ENCODE measurements at regions not wholly inside any gene's neighbourhood (a gene's known extent, or its start where the extent isn't known, plus 50 kb on each side); places are given as distances from the start of the nearest gene placed in this dataset.

DNA sequence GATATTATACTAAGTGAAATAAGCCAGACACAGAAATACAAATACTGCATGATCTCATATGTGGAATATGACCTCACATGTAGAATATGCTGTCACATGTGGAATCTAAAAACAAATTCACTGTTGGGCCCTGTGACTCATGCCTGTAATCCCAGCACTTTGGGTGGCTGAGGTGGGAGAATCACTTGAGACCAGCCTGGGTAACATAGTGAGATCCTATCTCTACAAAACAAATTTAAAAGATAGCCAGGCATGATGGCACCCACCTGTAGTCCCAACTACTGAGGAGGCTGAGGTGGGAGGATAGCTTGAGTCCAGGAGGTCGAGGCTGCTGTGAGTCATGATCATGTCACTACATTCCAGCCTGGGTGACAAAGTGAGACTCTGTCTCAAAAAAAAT lies 160.3 kb downstream of the PTEN start:
- H3K27ac Mint-ChIP-seq: no peak overlapping the region
- H3K9me3 Mint-ChIP-seq: peaks cover 5% of the 10 kb centered on the region
- H3K36me3 Mint-ChIP-seq (ENCODE audit: low read depth): no peaks in the 10 kb centered on the region
- peaks cover 13% of the 10 kb centered on the region for H3K4me1 Mint-ChIP-seq (ENCODE audit: low read depth)
- no peaks in the 10 kb centered on the region for H3K27me3 Mint-ChIP-seq
- no peak overlapping the region for H3K4me3 Mint-ChIP-seq

DNA sequence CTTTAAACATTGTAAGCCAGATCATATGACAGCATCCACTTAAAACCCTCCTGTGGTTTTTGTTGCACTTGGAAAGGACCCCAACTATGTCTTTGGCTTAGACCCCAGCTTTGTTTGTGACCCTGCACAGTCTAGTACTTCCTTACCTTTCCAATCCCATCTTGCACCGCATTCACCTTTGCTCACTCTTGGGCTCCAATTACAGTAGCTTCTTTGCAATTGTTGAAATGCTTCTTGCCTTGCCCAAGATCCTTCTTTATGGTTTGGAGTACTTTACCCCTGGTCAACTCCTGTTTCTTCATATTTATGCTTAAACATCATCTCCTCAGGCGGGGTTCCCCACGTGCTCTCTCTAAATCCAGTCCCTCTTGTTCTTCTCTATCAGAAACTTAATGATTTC lies 162.6 kb downstream of the PTEN start:
- peaks cover 5% of the 10 kb centered on the region for H3K9me3 Mint-ChIP-seq
- H3K27me3 Mint-ChIP-seq: no peaks in the 10 kb centered on the region
- H3K4me1 Mint-ChIP-seq (ENCODE audit: low read depth): peaks cover 18% of the 10 kb centered on the region
- H3K4me3 Mint-ChIP-seq: no peak overlapping the region
- H3K36me3 Mint-ChIP-seq (ENCODE audit: low read depth): no peaks in the 10 kb centered on the region
- H3K27ac Mint-ChIP-seq: no peak overlapping the region

DNA sequence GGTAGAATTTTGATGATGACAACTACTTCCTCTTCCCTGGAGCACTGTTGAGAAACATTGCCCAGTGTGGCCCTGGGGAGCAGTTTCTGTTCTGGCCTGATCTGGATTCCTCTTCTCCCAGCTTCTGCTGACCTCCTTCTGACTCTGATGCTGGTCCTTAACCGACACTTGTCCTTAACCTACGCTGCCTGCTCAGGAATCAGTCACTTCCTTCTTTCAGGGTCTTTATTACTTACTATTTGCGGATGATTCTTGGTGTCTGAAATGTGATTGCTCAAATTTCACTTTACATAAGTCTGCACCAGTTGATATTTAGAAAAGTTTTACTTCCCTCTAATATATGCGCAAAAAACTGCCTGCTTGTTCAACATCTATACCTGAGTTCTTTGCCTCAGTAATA lies 164.1 kb downstream of the PTEN start:
- H3K27ac Mint-ChIP-seq: no peak overlapping the region
- peaks cover 5% of the 10 kb centered on the region for H3K9me3 Mint-ChIP-seq
- H3K4me1 Mint-ChIP-seq (ENCODE audit: low read depth): peaks cover 18% of the 10 kb centered on the region
- H3K36me3 Mint-ChIP-seq (ENCODE audit: low read depth): no peaks in the 10 kb centered on the region
- H3K4me3 Mint-ChIP-seq: no peak overlapping the region
- H3K27me3 Mint-ChIP-seq: no peaks in the 10 kb centered on the region

DNA sequence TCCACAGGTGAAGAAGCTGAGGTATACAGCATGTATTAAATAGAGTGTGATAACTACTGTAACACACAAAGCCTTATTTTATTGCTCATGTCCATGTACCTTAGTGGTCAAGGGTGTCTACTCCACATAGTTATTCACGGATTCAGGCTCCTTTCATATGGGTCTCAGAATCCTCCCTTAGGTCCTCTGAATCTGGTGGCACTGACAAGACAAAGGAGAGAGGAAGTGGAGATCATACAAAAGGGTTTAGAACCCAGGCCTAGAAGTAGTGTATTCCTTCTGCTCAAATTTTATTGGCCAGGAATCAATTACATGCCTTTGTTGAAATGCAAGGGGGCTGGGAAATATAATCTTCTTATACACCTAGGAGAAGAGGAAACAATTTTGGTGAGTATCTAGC lies 164.6 kb downstream of the PTEN start:
- H3K4me3 Mint-ChIP-seq: no peak overlapping the region
- no peaks in the 10 kb centered on the region for H3K27me3 Mint-ChIP-seq
- H3K9me3 Mint-ChIP-seq: peaks cover 5% of the 10 kb centered on the region
- H3K27ac Mint-ChIP-seq: no peak overlapping the region
- H3K36me3 Mint-ChIP-seq (ENCODE audit: low read depth): no peaks in the 10 kb centered on the region
- H3K4me1 Mint-ChIP-seq (ENCODE audit: low read depth): peaks cover 18% of the 10 kb centered on the region

DNA sequence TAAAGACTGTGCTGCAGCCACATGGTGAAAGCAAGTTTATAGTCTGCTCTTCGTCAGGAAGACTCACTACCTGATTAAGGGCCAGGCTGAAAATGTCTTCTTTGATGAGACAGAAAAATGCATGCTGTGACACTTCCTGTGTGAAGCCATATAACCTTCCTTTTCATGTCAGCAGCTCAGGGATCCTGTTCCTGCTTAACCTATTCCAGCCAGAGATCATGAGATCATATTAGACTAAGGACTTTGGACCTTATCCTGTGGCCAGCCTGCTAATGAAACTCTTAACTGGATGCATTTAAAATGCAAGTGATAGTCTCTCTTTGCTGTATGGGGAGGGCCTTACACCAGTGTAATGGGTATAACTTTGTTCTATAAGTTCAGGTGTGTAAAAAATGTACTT lies 165.2 kb downstream of the PTEN start:
- no peaks in the 10 kb centered on the region for H3K36me3 Mint-ChIP-seq (ENCODE audit: low read depth)
- peaks cover 18% of the 10 kb centered on the region for H3K4me1 Mint-ChIP-seq (ENCODE audit: low read depth)
- no peaks in the 10 kb centered on the region for H3K9me3 Mint-ChIP-seq
- H3K27ac Mint-ChIP-seq: no peak overlapping the region
- no peaks in the 10 kb centered on the region for H3K27me3 Mint-ChIP-seq
- H3K4me3 Mint-ChIP-seq: no peak overlapping the region

DNA sequence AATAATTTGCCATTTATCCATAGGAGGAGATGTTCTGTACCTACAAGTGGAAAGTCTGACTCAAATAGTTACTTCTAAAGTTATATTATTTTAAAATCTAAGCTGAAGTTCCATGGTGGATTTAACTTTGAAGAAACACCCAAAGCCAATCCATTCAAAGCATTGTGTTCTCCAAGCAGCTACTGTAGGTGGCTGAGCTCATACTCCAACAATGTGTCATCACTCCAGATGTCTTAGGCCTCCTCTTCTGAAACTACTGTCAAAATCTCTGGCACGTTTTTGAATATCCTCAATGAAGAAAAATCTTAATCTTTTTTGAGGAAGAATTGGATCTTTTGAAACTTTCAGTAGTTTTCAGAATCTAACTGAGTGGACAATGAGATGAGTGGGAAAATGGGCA lies 169.1 kb downstream of the PTEN start:
- H3K9me3 Mint-ChIP-seq: no peaks in the 10 kb centered on the region
- H3K36me3 Mint-ChIP-seq (ENCODE audit: low read depth): no peaks in the 10 kb centered on the region
- no peaks in the 10 kb centered on the region for H3K27me3 Mint-ChIP-seq
- no peak overlapping the region for H3K4me3 Mint-ChIP-seq
- H3K27ac Mint-ChIP-seq: no peak overlapping the region
- H3K4me1 Mint-ChIP-seq (ENCODE audit: low read depth): peaks cover 24% of the 10 kb centered on the region

DNA sequence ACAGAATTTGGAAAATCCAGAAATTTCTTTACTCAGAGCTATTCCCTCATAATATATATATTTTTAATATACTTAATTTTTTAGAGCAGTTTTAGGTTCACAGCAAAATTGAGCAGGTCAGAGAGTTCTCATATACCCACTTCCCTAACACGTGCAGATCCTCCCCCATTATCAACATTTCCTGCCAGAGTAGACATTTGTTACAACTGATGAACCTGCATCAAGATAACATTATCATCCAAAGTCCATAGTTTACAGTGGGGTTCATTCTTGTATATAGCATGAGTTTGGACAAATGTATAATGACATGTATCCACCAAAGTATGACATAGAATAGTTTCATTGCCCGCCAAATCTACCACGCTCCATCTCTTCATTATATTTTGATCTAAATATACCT lies 170.0 kb downstream of the PTEN start:
- no peaks in the 10 kb centered on the region for H3K27me3 Mint-ChIP-seq
- H3K4me1 Mint-ChIP-seq (ENCODE audit: low read depth): peaks cover 24% of the 10 kb centered on the region
- H3K36me3 Mint-ChIP-seq (ENCODE audit: low read depth): no peaks in the 10 kb centered on the region
- no peak overlapping the region for H3K27ac Mint-ChIP-seq
- no peak overlapping the region for H3K4me3 Mint-ChIP-seq
- no peaks in the 10 kb centered on the region for H3K9me3 Mint-ChIP-seq

DNA sequence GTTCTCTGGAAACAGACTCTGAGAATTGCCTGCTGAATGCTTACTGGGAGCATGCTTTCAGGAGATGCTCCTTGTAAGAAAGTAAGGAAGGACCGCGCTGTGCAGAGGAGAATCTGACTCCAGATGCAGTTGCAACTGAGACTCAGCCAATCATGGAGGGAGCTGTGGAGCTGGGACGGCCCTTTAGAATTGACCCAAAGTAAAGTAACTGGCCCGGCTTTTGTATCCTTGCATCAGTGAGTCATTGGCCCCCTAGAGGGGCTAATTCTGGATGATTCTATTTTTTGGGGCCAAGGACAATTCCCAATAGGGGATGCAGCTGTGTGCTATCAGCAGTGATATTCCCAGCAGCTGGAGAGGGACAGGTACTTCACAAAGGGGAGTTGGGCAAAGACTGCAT lies 170.4 kb downstream of the PTEN start:
- Mint-ChIP-seq H3K9me3 (no peaks in the 10 kb centered on the region), H3K4me1 (ENCODE audit: low read depth) (peaks cover 20% of the 10 kb centered on the region), H3K4me3 (no peak overlapping the region), H3K27ac (no peak overlapping the region), H3K36me3 (ENCODE audit: low read depth) (no peaks in the 10 kb centered on the region), H3K27me3 (no peaks in the 10 kb centered on the region)

DNA sequence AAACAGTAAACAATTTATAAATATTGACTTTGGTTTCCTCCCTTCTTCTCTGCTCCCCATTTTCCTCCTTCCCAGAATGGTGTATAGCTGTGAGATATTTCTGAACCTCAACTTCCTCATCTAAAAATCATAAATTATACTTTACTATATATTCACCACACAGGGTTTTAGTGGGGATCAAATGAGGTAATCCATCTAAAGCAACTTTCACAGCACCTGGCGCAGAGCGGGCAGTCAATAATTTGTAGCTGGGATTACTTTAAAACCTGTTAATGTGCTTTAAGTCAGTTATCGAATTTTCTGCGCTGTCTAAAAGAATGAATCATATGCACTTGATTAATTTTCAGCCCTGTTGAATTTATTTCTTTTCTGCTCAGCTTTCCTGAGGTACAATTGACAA lies 172.7 kb downstream of the PTEN start:
- Mint-ChIP-seq H3K4me1 (ENCODE audit: low read depth) (peaks cover 16% of the 10 kb centered on the region), H3K4me3 (no peak overlapping the region)

DNA sequence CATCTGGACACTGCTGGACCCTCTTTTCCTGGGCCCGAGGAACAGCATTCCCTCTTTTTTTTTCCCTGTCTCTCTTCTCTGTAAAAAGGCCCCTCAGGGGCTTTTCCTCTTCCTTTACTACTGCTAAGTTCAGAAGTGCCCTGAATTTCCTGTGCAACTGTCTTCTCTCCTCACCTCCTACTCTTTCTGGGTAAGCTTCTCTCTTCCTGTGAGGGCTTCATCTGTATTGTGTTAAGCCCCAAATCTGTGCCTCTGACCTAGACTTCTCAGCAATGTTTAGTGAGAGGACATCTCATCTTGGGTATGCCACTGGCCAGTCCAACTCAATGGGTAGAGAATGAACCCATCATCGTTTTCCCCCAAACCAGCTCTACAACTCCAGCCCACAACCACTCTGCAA lies 174.2 kb downstream of the PTEN start:
- H3K4me3 Mint-ChIP-seq: no peak overlapping the region

More for the DNA sequence above, 172.7 kb downstream of the PTEN start:
- H3K9me3 Mint-ChIP-seq: no peaks in the 10 kb centered on the region
- H3K27me3 Mint-ChIP-seq: no peaks in the 10 kb centered on the region
- no peak overlapping the region for H3K27ac Mint-ChIP-seq
- no peaks in the 10 kb centered on the region for H3K36me3 Mint-ChIP-seq (ENCODE audit: low read depth)

DNA sequence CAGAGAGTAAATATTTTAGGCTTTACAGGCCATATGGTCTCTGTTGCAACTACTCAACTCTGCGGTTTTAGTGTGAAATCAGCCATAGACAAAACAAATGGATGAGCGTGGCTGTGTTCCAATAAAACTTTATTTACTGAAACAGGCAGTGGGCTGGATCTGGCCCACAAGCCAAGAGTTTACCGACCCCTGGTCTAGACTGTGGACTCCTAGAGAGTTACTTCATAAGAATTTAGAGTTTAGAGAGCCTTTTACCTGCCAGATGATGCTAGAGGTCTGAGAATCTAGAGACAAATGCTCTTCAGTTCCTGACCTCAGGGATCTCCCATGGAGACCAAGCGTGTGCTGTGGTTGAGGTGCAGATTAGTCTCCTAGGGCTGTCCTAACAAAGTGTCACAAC lies 174.8 kb downstream of the PTEN start:
- Mint-ChIP-seq H3K9me3 (no peaks in the 10 kb centered on the region), H3K27ac (no peak overlapping the region), H3K4me1 (ENCODE audit: low read depth) (peaks cover 16% of the 10 kb centered on the region), H3K4me3 (no peak overlapping the region), H3K27me3 (no peaks in the 10 kb centered on the region), H3K36me3 (ENCODE audit: low read depth) (no peaks in the 10 kb centered on the region)

More for the DNA sequence above, 174.2 kb downstream of the PTEN start:
- Mint-ChIP-seq H3K4me1 (ENCODE audit: low read depth) (peaks cover 16% of the 10 kb centered on the region), H3K27me3 (no peaks in the 10 kb centered on the region), H3K27ac (peak overlapping the region; percentile 47), H3K9me3 (no peaks in the 10 kb centered on the region), H3K36me3 (ENCODE audit: low read depth) (no peaks in the 10 kb centered on the region)

DNA sequence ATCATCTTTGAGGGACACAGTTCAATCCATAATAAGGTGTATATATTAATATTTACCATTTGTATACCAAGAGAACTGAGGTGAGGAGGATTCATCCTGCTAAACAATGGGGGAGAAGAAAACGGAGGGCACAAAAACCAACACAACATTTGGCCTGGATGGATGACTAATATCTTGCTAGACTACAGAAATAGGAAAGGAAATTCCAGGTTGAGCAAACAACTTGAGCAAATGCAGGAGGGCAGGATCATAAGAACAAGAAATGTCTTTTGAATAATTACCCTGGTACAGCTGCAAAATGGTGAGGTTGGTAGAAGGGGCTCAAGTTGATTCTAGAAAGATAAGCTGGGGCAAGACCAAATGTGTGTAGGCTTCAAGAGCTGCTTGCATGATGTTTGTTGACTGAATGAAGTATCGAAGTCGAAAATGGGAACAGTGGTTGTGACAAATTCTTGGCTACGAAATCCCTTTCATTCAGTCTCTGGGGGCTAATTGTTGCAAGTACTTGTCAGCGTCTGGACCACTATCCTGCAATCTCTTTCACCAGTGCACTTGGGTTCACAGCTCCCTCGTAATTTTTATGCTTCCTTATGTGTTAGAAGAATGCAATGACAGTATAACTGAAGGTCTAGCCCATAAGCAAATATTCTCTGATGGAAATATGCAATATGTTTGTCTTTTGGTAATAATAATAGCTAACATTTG lies 176.2 kb downstream of the PTEN start:
- no peaks in the 10 kb centered on the region for H3K27me3 Mint-ChIP-seq
- H3K36me3 Mint-ChIP-seq (ENCODE audit: low read depth): no peaks in the 10 kb centered on the region
- no peak overlapping the region for H3K4me3 Mint-ChIP-seq
- no peaks in the 10 kb centered on the region for H3K9me3 Mint-ChIP-seq
- H3K4me1 Mint-ChIP-seq (ENCODE audit: low read depth): peaks cover 16% of the 10 kb centered on the region
- no peak overlapping the region for H3K27ac Mint-ChIP-seq

DNA sequence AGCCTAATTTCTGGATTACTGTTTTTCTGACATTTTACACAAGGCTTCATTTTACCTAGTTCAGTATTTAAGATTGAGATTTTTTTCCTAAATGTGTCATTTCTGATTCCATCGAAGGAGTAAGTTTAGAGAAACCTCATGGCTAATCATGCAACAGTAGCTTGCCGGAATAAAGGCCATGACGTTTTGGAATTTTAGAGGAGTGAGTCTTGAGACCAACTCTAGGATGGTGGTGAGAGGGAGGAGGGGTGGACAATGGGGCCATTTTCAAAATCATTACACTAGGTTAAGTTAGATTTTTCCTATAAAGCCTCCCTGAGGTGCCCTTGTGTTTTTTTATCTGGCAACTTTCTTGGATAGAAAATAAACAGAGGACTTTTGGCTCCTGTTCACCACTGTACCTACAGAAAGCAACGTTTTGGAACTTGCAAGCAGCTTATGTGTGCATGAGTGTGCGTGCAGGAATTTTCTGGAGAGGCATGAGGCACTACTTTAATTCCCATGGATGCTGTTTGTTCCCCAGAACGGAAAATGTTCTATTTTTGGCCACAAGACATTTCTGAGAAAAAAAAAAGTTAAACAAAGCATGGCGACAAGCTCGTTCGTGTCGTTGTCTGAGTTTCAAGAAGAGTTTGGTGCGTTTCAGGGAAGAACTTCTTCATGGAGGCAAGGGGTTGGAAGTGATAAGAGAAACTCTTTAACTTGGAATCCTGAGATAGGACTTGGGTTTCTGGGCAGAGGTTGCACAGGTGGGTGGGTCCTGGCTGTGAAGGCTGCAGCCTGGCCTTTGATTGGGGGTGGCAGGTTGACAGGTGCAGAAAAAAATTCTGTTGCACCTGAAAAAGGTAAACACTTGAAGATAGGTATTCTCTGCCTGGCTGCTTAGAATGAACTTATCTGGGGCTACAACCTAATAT lies 178.1 kb downstream of the PTEN start:
- no peaks in the 10 kb centered on the region for H3K27me3 Mint-ChIP-seq
- no peak overlapping the region for H3K4me3 Mint-ChIP-seq
- H3K27ac Mint-ChIP-seq: no peak overlapping the region
- H3K9me3 Mint-ChIP-seq: no peaks in the 10 kb centered on the region
- peaks cover 25% of the 10 kb centered on the region for H3K4me1 Mint-ChIP-seq (ENCODE audit: low read depth)
- H3K36me3 Mint-ChIP-seq (ENCODE audit: low read depth): no peaks in the 10 kb centered on the region

DNA sequence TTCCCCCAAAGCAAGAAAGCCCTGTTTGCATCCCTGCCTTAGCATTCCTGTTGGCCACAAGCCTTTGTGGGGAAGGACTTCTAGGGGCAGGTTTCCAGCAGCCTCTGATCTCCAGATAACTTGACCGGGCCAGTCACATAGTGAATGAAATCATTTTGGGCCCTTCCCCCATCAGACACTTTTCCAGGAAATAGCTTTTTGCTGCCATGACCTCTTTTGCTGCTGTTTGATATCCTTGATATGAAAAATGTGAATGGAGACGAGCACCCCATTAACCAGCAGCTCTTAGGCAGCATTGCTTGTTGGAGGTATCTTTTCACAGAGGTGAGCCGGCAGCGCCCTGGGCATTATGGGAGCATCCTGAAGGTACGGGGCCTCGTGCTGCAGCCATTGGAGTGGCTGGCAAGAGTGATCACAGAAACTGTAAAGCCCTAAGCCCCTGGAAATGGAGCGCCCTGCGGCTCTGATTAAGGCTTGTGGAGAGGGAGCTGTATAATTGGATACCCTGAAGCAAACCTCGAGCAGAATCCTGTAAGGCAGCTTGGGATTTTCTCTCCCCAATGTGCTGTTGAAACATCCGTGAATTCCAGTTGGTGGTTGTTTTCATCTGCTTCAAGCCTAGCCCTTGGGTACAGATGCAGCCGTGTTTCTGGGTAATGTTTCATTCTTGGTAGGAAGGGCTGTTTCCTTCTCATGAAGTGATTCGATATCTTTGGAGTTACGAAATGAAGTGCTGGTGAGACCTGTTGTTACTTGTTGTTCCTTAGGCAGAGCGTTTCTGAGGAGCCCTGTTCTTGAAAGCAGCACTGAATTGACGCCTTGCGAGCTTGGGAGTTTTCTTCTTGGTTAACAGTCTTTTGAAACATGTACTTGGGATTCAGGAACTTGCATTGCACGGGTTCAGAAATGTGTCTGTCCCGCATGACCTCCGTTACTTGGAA lies 179.0 kb downstream of the PTEN start:
- H3K27me3 Mint-ChIP-seq: no peaks in the 10 kb centered on the region

DNA sequence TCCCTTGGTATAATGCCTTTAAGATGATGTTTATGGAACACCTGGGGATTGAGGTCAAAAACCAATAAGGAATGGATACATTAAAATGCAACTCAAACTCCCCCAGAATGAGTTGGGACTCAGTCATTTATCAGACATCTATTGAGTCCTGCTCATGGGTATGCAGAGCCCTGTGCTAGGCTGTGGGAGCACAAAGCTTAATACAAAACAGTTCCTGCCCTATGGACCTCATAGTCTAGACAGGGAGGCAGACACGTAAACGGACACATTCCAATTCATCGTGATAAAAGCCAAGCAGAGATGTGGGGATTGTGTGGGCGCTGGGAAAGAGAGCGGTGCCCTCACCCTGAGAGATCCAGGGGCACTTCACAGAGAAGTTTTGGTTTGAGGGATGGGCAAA lies 181.7 kb downstream of the PTEN start:
- Mint-ChIP-seq H3K27me3 (no peaks in the 10 kb centered on the region), H3K36me3 (ENCODE audit: low read depth) (no peaks in the 10 kb centered on the region), H3K9me3 (no peaks in the 10 kb centered on the region), H3K27ac (no peak overlapping the region), H3K4me1 (ENCODE audit: low read depth) (peaks cover 8% of the 10 kb centered on the region), H3K4me3 (no peak overlapping the region)

More for the DNA sequence above, 179.0 kb downstream of the PTEN start:
- Mint-ChIP-seq H3K9me3 (no peaks in the 10 kb centered on the region), H3K27ac (no peak overlapping the region), H3K36me3 (ENCODE audit: low read depth) (no peaks in the 10 kb centered on the region), H3K4me3 (no peak overlapping the region), H3K4me1 (ENCODE audit: low read depth) (peaks cover 18% of the 10 kb centered on the region)
